Heart left ventricle (tissue), 16 donors: ENCODE measurements at regions not wholly inside any gene's neighbourhood (a gene's known extent, or its start where the extent isn't known, plus 50 kb on each side); places are given as distances from the start of the nearest gene placed in this dataset.

ENCODE experiments used
- ATAC-seq, 4 donors: fragments of 200-7000 bp; cut with Tn5 transposase; one replicate each; pipeline ENCODE4 v1.9.1; 2020 to 2022; ENCODE audit warnings: moderate library complexity in 4 of 4, mild to moderate bottlenecking in 3 of 4, moderate number of reproducible peaks in 1 of 4
- DNase-seq, 5 donors: peaks; one replicate each; pipeline ENCODE4 v3.0.0-alpha.2; 2020
- H3K27ac ChIP-seq, 12 donors: fragments of 200-600 bp; sonication (generic) in 4 of 12; one replicate each; pipeline versions ENCODE4 v1.5.0 to v1.8.0; 2016 to 2022; ENCODE audit warnings: mild to moderate bottlenecking in 2 of 12
- H3K27me3 ChIP-seq, 9 donors: fragments of 200-600 bp; sonication (generic) in 2 of 9; one replicate each; pipeline versions ENCODE4 v1.5.1 to v1.8.0; 2016 to 2022; ENCODE audit warnings: mild to moderate bottlenecking in 3 of 9
- H3K36me3 ChIP-seq, 9 donors: fragments of 200-600 bp; sonication (generic) in 2 of 9; one replicate each; pipeline versions ENCODE4 v1.5.0 to v1.8.0; 2018 to 2022; ENCODE audit warnings: mild to moderate bottlenecking in 2 of 9
- H3K4me1 ChIP-seq, 12 donors: fragments of 200-600 bp; sonication (generic) in 4 of 12; one replicate each; pipeline versions ENCODE4 v1.5.0 to v1.8.0; 2016 to 2022; ENCODE audit warnings: mild to moderate bottlenecking in 3 of 12
- H3K4me3 ChIP-seq, 12 donors: fragments of 200-600 bp; sonication (generic) in 4 of 12; one replicate each; pipeline versions ENCODE4 v1.5.0 to v1.8.0; 2017 to 2022; ENCODE audit warnings: mild to moderate bottlenecking in 9 of 12, moderate library complexity in 4 of 12
- H3K9me3 ChIP-seq, 12 donors: fragments of 200-600 bp; sonication (generic) in 4 of 12; one replicate each; pipeline versions ENCODE4 v1.5.0 to v1.8.0; 2016 to 2022; ENCODE audit warnings: mild to moderate bottlenecking in 1 of 12
- POLR2A ChIP-seq, 2 donors: fragments of 450-650 bp; IDR thresholded peaks; one replicate each; pipeline ENCODE4 v1.6.1; 2017; ENCODE audit warnings: antibody characterized with exemption in 2 of 2, mild to moderate bottlenecking in 2 of 2, moderate library complexity in 2 of 2
- WGBS, 4 donors: extraction: QIAGEN DNeasy Blood & Tissue Kit in 2 of 4; methylation state at CpG; one replicate each; pipeline versions ENCODE4 v1.1.5 to v1.1.7; 2013 to 2018; 5-methylcytosine and 5-hydroxymethylcytosine counted together
- intact Hi-C, 10 donors: fragments of 100-400 bp; cut with DNase I; formaldehyde crosslinking; loops; one replicate each; pipeline versions ENCODE4 v1.11.1 to v1.14.2; 2022
- TF ChIP-seq, protein P1 (sequence below), 12 donors: fragments of 200-600 bp; sonication (generic) in 4 of 12; IDR thresholded peaks; one replicate each; pipeline versions ENCODE4 v1.5.0 to v1.8.0; 2018 to 2022; ENCODE audit warnings: antibody characterized with exemption in 12 of 12, mild to moderate bottlenecking in 5 of 12
- donor health status: ischemic (EF 13 %, LVEDD 7.1; RV severe dilation, severe dysfunction).
- donor health status: healthy with polysubstance abuse.
- donor health status: DM: no; HTN: yes; CAD: no.
- donor health status: DM: no; HTN: no; CAD: no.
- donor health status: ischemic (EF 25% LVEDD 6.9; RV normal size, moderate dysfunction).
- donor health status: ischemic (EF 25% LVEDD 5.7; RV mildly dilated, moderate dysfunction).
- donor health status: healthy.
- donor health status: DM: yes; HTN: yes; CAD: no.
- donor health status: ischemic (EF 35%, LVEDD 5.7; RV mildly dilated, moderate dysfunction).
- donor health status: nonischemic (EF 11% LVEDD 7.7; RV severe dilation, severe dysfunction).
- donor health status: DM: yes; HTN: yes; CAD: no.
- donor health status: PGD.
- donor health status: ischemic (EF 29% LVEDD 5.4; RV normal size, mild dysfunction).
- donor health status: nonischemic (EF 23%, LVEDD 6.1; RV moderate dilation, normal function).

DNA sequence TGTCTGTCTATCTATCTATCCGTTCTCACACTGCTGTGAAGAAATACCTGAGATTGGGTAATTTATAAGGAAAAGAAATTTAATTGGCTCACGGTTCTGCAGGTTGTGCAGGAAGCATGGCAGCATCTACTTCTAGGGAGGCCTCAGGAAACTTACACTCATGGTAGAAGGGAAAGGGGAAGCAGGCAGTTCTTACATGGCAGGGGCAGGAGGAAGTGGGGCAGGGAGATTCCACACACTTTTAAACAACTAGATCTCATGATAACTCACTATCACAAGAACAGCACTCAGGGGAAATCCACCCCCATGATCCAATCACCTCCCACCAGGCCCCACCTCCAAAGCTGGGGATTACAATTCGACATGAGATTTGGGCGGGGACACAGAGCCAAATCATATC lies 105.3 kb downstream of the SLC10A2 start:
- DNase-seq (no peak), ATAC-seq (no peak)
- TF ChIP-seq, protein P1, sequence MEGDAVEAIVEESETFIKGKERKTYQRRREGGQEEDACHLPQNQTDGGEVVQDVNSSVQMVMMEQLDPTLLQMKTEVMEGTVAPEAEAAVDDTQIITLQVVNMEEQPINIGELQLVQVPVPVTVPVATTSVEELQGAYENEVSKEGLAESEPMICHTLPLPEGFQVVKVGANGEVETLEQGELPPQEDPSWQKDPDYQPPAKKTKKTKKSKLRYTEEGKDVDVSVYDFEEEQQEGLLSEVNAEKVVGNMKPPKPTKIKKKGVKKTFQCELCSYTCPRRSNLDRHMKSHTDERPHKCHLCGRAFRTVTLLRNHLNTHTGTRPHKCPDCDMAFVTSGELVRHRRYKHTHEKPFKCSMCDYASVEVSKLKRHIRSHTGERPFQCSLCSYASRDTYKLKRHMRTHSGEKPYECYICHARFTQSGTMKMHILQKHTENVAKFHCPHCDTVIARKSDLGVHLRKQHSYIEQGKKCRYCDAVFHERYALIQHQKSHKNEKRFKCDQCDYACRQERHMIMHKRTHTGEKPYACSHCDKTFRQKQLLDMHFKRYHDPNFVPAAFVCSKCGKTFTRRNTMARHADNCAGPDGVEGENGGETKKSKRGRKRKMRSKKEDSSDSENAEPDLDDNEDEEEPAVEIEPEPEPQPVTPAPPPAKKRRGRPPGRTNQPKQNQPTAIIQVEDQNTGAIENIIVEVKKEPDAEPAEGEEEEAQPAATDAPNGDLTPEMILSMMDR (IDR thresholded peaks at IDR 0.05): no peak
- TF ChIP-seq POLR2A (IDR thresholded peaks at IDR 0.05): no peak
- Histone ChIP-seq H3K27me3 (no peaks in the 10 kb centered on the region), H3K27ac (no peak overlapping the region), H3K9me3 (no peaks in the 10 kb centered on the region), H3K4me1 (no peaks in the 10 kb centered on the region), H3K4me3 (no peak overlapping the region), H3K36me3 (no peaks in the 10 kb centered on the region)
- 81 to 86% (median 82%) methylated on average over 4 of the region's 4 CpGs for WGBS, 4 donors
- intact Hi-C loops: no loop called here

DNA sequence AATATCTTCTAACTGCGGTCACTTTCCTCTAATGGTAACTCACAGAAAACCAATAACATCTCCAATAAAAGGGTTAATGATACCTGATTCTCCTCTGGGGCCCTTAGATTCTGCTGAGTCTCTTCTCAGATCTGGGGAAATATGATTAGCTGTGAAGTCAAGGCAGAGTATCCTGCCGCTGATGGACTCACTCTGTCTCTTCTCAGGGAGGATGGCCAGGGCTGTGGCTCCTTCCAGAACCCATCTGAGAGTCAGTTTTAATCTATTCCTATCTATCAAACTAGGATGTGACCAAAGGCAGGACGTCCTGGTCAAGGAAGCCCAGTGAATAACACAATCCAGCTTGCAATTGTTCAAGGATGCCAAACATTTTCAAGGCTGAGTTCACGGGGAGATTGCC lies 109.8 kb downstream of the SLC10A2 start:
- DNase-seq: no peak
- Histone ChIP-seq H3K9me3 (no peaks in the 10 kb centered on the region), H3K4me1 (no peaks in the 10 kb centered on the region), H3K27ac (no peak overlapping the region), H3K27me3 (no peaks in the 10 kb centered on the region), H3K36me3 (no peaks in the 10 kb centered on the region), H3K4me3 (no peak overlapping the region)
- WGBS, 4 donors: 66 to 68% (median 67%) methylated on average over 4 of the region's 4 CpGs
- TF ChIP-seq, protein P1 (IDR thresholded peaks at IDR 0.05): no peak
- TF ChIP-seq POLR2A (IDR thresholded peaks at IDR 0.05): no peak
- intact Hi-C loops: loop anchor here in 1 of 10 donors (10.0 kb wide), 1 partner anchor 178 kb away; no protein-coding TSS in a partner anchor
- no peak for ATAC-seq

DNA sequence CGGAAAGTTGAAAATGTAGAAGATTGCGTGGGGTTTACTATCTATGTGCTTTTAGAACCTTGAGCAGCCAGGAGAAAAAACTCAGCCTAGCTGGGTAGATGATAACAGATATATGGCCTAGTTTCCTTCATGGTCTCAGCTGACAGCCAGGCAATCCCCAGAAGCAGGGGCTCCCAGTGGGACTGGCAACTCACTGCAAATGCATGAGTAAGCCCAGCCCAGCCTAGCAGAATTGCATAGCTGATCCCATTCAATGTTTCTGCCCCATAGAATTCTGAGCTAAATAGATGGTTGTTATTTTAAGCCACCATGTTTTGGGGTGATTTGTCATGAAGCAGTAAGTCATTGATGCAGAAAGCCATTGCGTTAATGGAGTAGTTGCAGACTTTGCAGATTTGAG lies 108.5 kb downstream of the ERCC5 start:
- H3K27me3 ChIP-seq: no peaks in the 10 kb centered on the region
- no peak for DNase-seq
- no peak overlapping the region for H3K4me3 ChIP-seq
- intact Hi-C loops: loop anchor here in 1 of 10 donors (10.0 kb wide), 1 partner anchor 180 kb away; no protein-coding TSS in a partner anchor
- no peaks in the 10 kb centered on the region for H3K36me3 ChIP-seq
- no peak for ATAC-seq
- 89 to 92% (median 90%) methylated on average over 3 of the region's 3 CpGs for WGBS, 4 donors
- no peak overlapping the region for H3K27ac ChIP-seq
- no peak for TF ChIP-seq POLR2A (IDR thresholded peaks at IDR 0.05)
- TF ChIP-seq, protein P1 (IDR thresholded peaks at IDR 0.05): no peak
- no peaks in the 10 kb centered on the region for H3K9me3 ChIP-seq
- H3K4me1 ChIP-seq: no peaks in the 10 kb centered on the region

DNA sequence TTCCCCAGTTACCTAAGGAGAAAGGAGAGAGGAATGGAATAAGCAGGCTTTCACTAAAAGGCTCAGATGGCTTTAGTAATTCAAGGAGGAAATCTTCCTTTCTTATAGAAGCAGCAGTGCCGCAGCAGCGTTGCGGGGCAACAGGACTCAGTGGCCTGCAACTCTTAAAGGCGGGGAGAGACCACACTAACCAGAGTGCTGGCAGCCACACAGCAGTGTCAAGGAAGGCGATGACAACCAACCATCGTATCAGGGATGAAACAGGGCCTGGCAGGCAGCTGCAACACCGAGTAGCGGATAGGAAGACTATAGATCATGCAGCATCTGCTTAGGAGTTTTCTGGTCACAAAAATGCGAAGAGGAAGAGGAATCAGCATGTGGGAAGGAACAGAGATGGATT lies 106.0 kb downstream of the ERCC5 start:
- Histone ChIP-seq H3K27me3 (no peaks in the 10 kb centered on the region), H3K36me3 (no peaks in the 10 kb centered on the region), H3K4me3 (no peak overlapping the region), H3K4me1 (no peaks in the 10 kb centered on the region), H3K9me3 (no peaks in the 10 kb centered on the region), H3K27ac (no peak overlapping the region)
- ATAC-seq (no peak), DNase-seq (peak in 1 of 5 donors; percentile 24)
- WGBS, 4 donors: 43 to 50% (median 47%) methylated on average over 9 of the region's 9 CpGs
- TF ChIP-seq POLR2A (IDR thresholded peaks at IDR 0.05): no peak
- TF ChIP-seq, protein P1 (IDR thresholded peaks at IDR 0.05): no peak
- intact Hi-C loops: loop anchor here in 1 of 10 donors (10.0 kb wide), 1 partner anchor 183 kb away; no protein-coding TSS in a partner anchor
